A549 (cell line): ENCODE measurements at regions not wholly inside any gene's neighbourhood (a gene's known extent, or its start where the extent isn't known, plus 50 kb on each side); places are given as distances from the start of the nearest gene placed in this dataset.

Experiments used
- CEBPB ChIP-seq, 2 experiments: fragments of >200 bp in 1 of 2; sonication (Bioruptor Twin) in 1 of 2; formaldehyde crosslinking in 1 of 2; IDR thresholded peaks; 2 replicates each; pipeline ENCODE4 v1.6.1; 2012 to 2016
- EP300 ChIP-seq, 2 experiments: fragments of >200 bp; sonication (Bioruptor Twin); formaldehyde crosslinking; IDR thresholded peaks; 2 replicates in 1 of 2; 3 replicates in 1 of 2; pipeline ENCODE4 v1.6.1; 2016 to 2017
- HDAC2 ChIP-seq: fragments of 200-600 bp; sonication (generic); IDR thresholded peaks from 2 replicates; pipeline ENCODE4 v1.6.1; 2016
- JUN ChIP-seq, 2 experiments: fragments of >200 bp; sonication (Bioruptor Twin); formaldehyde crosslinking; IDR thresholded peaks; 2 replicates in 1 of 2; 3 replicates in 1 of 2; pipeline ENCODE4 v1.6.1; 2016 to 2017
- KDM1A ChIP-seq: fragments of 200-600 bp; sonication (generic); IDR thresholded peaks from 2 replicates; pipeline ENCODE4 v1.6.1; 2016; ENCODE audit warnings: low read depth, mild to moderate bottlenecking
- MAX ChIP-seq: IDR thresholded peaks from 2 replicates; pipeline ENCODE4 v1.6.1; 2012
- POLR2A ChIP-seq: IDR thresholded peaks from 2 replicates; pipeline ENCODE4 v1.6.1; 2012; ENCODE audit warnings: mild to moderate bottlenecking, low read length
- SMC3 ChIP-seq: fragments of >200 bp; sonication (Bioruptor Twin); formaldehyde crosslinking; IDR thresholded peaks from 3 replicates; pipeline ENCODE4 v1.6.1; 2018; ENCODE audit warnings: inconsistent platforms
- ZC3H11A ChIP-seq: fragments of 450-650 bp; IDR thresholded peaks from 2 replicates; pipeline ENCODE4 v1.6.1; 2014; ENCODE audit warnings: antibody characterized with exemption, mild to moderate bottlenecking
- TF ChIP-seq, protein P1 (sequence below): fragments of 200-600 bp; sonication (generic); IDR thresholded peaks from 2 replicates; pipeline ENCODE4 v1.6.1; 2016; ENCODE audit warnings: antibody characterized with exemption, mild to moderate bottlenecking, moderate library complexity
- TF ChIP-seq, protein P2 (sequence below): fragments of >200 bp; sonication (Bioruptor Twin); formaldehyde crosslinking; IDR thresholded peaks from 3 replicates; pipeline ENCODE4 v1.5.1; 2016

GRCh38 chr3:110686701-110687100 lies 384.9 kb upstream of the NECTIN3 start:
- TF ChIP-seq MAX (no peak), SMC3 (no peak), EP300 (IDR thresholded peaks at IDR 0.05) (no peak), HDAC2 (no peak), POLR2A (no peak), JUN (IDR thresholded peaks at IDR 0.05) (no peak), KDM1A (no peak), CEBPB (IDR thresholded peaks at IDR 0.05) (no peak), ZC3H11A (no peak)
- TF ChIP-seq, protein P1, sequence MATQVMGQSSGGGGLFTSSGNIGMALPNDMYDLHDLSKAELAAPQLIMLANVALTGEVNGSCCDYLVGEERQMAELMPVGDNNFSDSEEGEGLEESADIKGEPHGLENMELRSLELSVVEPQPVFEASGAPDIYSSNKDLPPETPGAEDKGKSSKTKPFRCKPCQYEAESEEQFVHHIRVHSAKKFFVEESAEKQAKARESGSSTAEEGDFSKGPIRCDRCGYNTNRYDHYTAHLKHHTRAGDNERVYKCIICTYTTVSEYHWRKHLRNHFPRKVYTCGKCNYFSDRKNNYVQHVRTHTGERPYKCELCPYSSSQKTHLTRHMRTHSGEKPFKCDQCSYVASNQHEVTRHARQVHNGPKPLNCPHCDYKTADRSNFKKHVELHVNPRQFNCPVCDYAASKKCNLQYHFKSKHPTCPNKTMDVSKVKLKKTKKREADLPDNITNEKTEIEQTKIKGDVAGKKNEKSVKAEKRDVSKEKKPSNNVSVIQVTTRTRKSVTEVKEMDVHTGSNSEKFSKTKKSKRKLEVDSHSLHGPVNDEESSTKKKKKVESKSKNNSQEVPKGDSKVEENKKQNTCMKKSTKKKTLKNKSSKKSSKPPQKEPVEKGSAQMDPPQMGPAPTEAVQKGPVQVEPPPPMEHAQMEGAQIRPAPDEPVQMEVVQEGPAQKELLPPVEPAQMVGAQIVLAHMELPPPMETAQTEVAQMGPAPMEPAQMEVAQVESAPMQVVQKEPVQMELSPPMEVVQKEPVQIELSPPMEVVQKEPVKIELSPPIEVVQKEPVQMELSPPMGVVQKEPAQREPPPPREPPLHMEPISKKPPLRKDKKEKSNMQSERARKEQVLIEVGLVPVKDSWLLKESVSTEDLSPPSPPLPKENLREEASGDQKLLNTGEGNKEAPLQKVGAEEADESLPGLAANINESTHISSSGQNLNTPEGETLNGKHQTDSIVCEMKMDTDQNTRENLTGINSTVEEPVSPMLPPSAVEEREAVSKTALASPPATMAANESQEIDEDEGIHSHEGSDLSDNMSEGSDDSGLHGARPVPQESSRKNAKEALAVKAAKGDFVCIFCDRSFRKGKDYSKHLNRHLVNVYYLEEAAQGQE: no peak
- TF ChIP-seq, protein P2, sequence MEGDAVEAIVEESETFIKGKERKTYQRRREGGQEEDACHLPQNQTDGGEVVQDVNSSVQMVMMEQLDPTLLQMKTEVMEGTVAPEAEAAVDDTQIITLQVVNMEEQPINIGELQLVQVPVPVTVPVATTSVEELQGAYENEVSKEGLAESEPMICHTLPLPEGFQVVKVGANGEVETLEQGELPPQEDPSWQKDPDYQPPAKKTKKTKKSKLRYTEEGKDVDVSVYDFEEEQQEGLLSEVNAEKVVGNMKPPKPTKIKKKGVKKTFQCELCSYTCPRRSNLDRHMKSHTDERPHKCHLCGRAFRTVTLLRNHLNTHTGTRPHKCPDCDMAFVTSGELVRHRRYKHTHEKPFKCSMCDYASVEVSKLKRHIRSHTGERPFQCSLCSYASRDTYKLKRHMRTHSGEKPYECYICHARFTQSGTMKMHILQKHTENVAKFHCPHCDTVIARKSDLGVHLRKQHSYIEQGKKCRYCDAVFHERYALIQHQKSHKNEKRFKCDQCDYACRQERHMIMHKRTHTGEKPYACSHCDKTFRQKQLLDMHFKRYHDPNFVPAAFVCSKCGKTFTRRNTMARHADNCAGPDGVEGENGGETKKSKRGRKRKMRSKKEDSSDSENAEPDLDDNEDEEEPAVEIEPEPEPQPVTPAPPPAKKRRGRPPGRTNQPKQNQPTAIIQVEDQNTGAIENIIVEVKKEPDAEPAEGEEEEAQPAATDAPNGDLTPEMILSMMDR: no peak
